ENCODE measurements at regions not wholly inside any gene's neighbourhood (a gene's known extent, or its start where the extent isn't known, plus 50 kb on each side); places are given as distances from the start of the nearest gene placed in this dataset.

- no peak overlapping the region for H2BK5ac ChIP-seq (ENCODE audit: low read depth, low read length)
- no peak overlapping the region for H2AFZ ChIP-seq (ENCODE audit: low read length)
- no peak overlapping the region for H3K18ac ChIP-seq (ENCODE audit: extremely low read depth, low read length)
- H2BK12ac ChIP-seq (ENCODE audit: low read depth, low read length), result no peak overlapping the region
- no peaks in the 10 kb centered on the region for H3K79me1 ChIP-seq (ENCODE audit: low read depth, low read length)
- H4K8ac ChIP-seq (ENCODE audit: extremely low read depth, insufficient read depth, low read length), result no peak overlapping the region
- no peak for FAIRE-seq
- no peak for DNase-seq (ENCODE audit: low read depth in 1 of 2, low spot score in 2 of 2)
- no peaks in the 10 kb centered on the region for H3K27me3 ChIP-seq (replicated peaks in 1 of 4; ENCODE audit: control insufficient read depth in 3 of 4, extremely low read depth in 1 of 4, insufficient read depth in 3 of 4, low read length in 3 of 4)
- no peak overlapping the region for H3K4ac ChIP-seq (replicated peaks; ENCODE audit: insufficient read length, low read depth, low read length)
- no peak overlapping the region for H4K91ac ChIP-seq (replicated peaks; ENCODE audit: insufficient read length, low read length)
- H2BK120ac ChIP-seq (replicated peaks; ENCODE audit: low read depth, low read length), result no peak overlapping the region
- H3K27ac ChIP-seq (ENCODE audit: low read depth, low read length), result no peak overlapping the region
- no peak overlapping the region for H3K14ac ChIP-seq (ENCODE audit: insufficient read length)
- CTCF ChIA-PET (ENCODE audit: partially characterized antibody), result no interaction called here
- H2BK15ac ChIP-seq (ENCODE audit: low read length), result no peak overlapping the region
- peaks cover 0 to 1% of the 10 kb centered on the region in 2 experiments; a peak in 1 of 4 replicates for H3K9me3 ChIP-seq (ENCODE audit: insufficient read depth in 2 of 2, low read depth in 1 of 2, low read length in 1 of 2)
- H3K23ac ChIP-seq (ENCODE audit: insufficient read length), result no peak overlapping the region
- H3K79me2 ChIP-seq (ENCODE audit: control insufficient read depth in 1 of 2, insufficient read depth in 2 of 2, low read length in 2 of 2), result no peaks in the 10 kb centered on the region
- POLR2A ChIA-PET (ENCODE audit: partially characterized antibody), result no interaction called here
- no peak overlapping the region for H3K9ac ChIP-seq (replicated peaks in 1 of 4; ENCODE audit: extremely low read depth in 1 of 4, low read depth in 3 of 4, low read length in 3 of 4)
- H3K4me1 ChIP-seq (replicated peaks in 1 of 4; ENCODE audit: control insufficient read depth in 3 of 4, insufficient read depth in 4 of 4, low read length in 3 of 4), result no peaks in the 10 kb centered on the region
- no peak overlapping the region for H3K4me2 ChIP-seq (ENCODE audit: insufficient read depth in 1 of 2, low read depth in 2 of 2, low read length in 2 of 2)
- H3K56ac ChIP-seq (replicated peaks; ENCODE audit: insufficient read length, low read depth, low read length), result no peak overlapping the region
- no peak overlapping the region for H3K4me3 ChIP-seq (ENCODE audit: extremely low read depth in 1 of 4, insufficient read depth in 2 of 4, low read depth in 3 of 4, low read length in 4 of 4)
- no peaks in the 10 kb centered on the region for H3K36me3 ChIP-seq (ENCODE audit: control insufficient read depth in 2 of 4, insufficient read depth in 4 of 4, low read length in 3 of 4)
- no peaks in the 10 kb centered on the region for H4K20me1 ChIP-seq (replicated peaks in 1 of 2; ENCODE audit: control insufficient read depth in 1 of 2, insufficient read depth in 2 of 2, low read length in 2 of 2)
- H4K5ac ChIP-seq (ENCODE audit: insufficient read length, low read depth, low read length), result no peak overlapping the region
- H2AK5ac ChIP-seq (ENCODE audit: low read depth, low read length), result no peak overlapping the region
- no peak overlapping the region for H2BK20ac ChIP-seq (ENCODE audit: low read length)
- H3K23me2 ChIP-seq (ENCODE audit: low read depth, low read length), result no peaks in the 10 kb centered on the region
- TF ChIP-seq SP2 (IDR thresholded peaks at IDR 0.05; ENCODE audit: low read length) (no peak), KDM4A (IDR thresholded peaks at IDR 0.05; ENCODE audit: low read depth, low read length, severe bottlenecking) (no peak), EGR1 (IDR thresholded peaks at IDR 0.05; ENCODE audit: borderline replicate concordance, low read depth, low read length) (no peak), FOSL1 (IDR thresholded peaks at IDR 0.05; ENCODE audit: insufficient read depth, low read depth, low read length) (no peak), CTBP2 (IDR thresholded peaks at IDR 0.05; ENCODE audit: borderline replicate concordance, insufficient read depth, insufficient read length, low read length) (no peak), HDAC6 (IDR thresholded peaks at IDR 0.05; ENCODE audit: low read depth, low read length) (no peak), RAD21 (IDR thresholded peaks at IDR 0.05 in 1 of 2, conservative IDR thresholded peaks at IDR 0.05 in 1 of 2; ENCODE audit: low read depth in 2 of 2, low read length in 2 of 2) (no peak), USF2 (IDR thresholded peaks at IDR 0.05; ENCODE audit: low read length) (no peak), SP1 (IDR thresholded peaks at IDR 0.05; ENCODE audit: low read depth, low read length) (no peak), MAFK (IDR thresholded peaks at IDR 0.05; ENCODE audit: low read depth, low read length) (no peak), POU5F1 (IDR thresholded peaks at IDR 0.05; ENCODE audit: low read depth, low read length) (no peak), SAP30 (IDR thresholded peaks at IDR 0.05; ENCODE audit: insufficient read depth, insufficient replicate concordance, low read length) (no peak), RXRA (IDR thresholded peaks at IDR 0.05; ENCODE audit: insufficient read depth, low read depth, low read length) (no peak)
- TF ChIP-seq, protein P1, sequence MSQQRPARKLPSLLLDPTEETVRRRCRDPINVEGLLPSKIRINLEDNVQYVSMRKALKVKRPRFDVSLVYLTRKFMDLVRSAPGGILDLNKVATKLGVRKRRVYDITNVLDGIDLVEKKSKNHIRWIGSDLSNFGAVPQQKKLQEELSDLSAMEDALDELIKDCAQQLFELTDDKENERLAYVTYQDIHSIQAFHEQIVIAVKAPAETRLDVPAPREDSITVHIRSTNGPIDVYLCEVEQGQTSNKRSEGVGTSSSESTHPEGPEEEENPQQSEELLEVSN (IDR thresholded peaks at IDR 0.05), result no peak
These were observed 906.0 kb upstream of the CDH10 start for GRCh38 chr5:25550793-25551192.

Measured in H1 (cell line).